Umbilical cord (tissue), 1 donor: ENCODE measurements at regions not wholly inside any gene's neighbourhood (a gene's known extent, or its start where the extent isn't known, plus 50 kb on each side); places are given as distances from the start of the nearest gene placed in this dataset.
A peak's percentile ranks its signal among the peaks of the same experiment; 100 is the strongest.

Source experiments
- DNase-seq: peaks from one replicate; pipeline ENCODE4 v3.0.0-alpha.2; 2015; ENCODE audit warnings: low spot score

GRCh38 chr5:173719731-173720082 is 103.3 kb upstream of the BOD1 start:
- no peak for DNase-seq

GRCh38 chr5:173720286-173720952 is 104.0 kb upstream of the BOD1 start:
- DNase-seq, result peak; percentile 26

GRCh38 chr5:173720953-173721600 is 104.6 kb upstream of the BOD1 start:
- DNase-seq, result no peak

- no peak for DNase-seq
Observed at GRCh38 chr5:173721601-173722232, 105.3 kb upstream of the BOD1 start.

GRCh38 chr5:173726846-173727557 is 110.6 kb upstream of the BOD1 start:
- DNase-seq, result no peak

- no peak for DNase-seq
Observed at GRCh38 chr5:173727839-173728778, 111.7 kb upstream of the BOD1 start.

GRCh38 chr5:173729079-173729765 is 112.8 kb upstream of the BOD1 start:
- no peak for DNase-seq

GRCh38 chr5:173730632-173731298 is 114.3 kb upstream of the BOD1 start:
- DNase-seq, result no peak

- DNase-seq, result no peak
Observed at GRCh38 chr5:173733021-173733420, 116.6 kb upstream of the BOD1 start.

- no peak for DNase-seq
Observed at GRCh38 chr5:173733425-173733824, 117.0 kb upstream of the BOD1 start.

- DNase-seq, result no peak
Observed at GRCh38 chr5:173733831-173734501, 117.5 kb upstream of the BOD1 start.

GRCh38 chr5:173734716-173735115 is 118.3 kb upstream of the BOD1 start:
- no peak for DNase-seq

- no peak for DNase-seq
Observed at GRCh38 chr5:173735184-173735583, 118.7 kb upstream of the BOD1 start.

- DNase-seq, result no peak
Observed at GRCh38 chr5:173735691-173736090, 119.2 kb upstream of the BOD1 start.

GRCh38 chr5:173736374-173736773 is 119.9 kb upstream of the BOD1 start:
- DNase-seq, result no peak

- DNase-seq, result peak; percentile 10
Observed at GRCh38 chr5:173736923-173737412, 120.5 kb upstream of the BOD1 start.

- DNase-seq, result no peak
Observed at GRCh38 chr5:173739741-173740140, 123.3 kb upstream of the BOD1 start.

- DNase-seq, result no peak
Observed at GRCh38 chr5:173740400-173740799, 124.0 kb upstream of the BOD1 start.

GRCh38 chr5:173741087-173741486 is 124.6 kb upstream of the BOD1 start:
- DNase-seq, result peak; percentile 67
